ENCODE measurements at regions not wholly inside any gene's neighbourhood (a gene's known extent, or its start where the extent isn't known, plus 50 kb on each side); places are given as distances from the start of the nearest gene placed in this dataset.

- Histone ChIP-seq H3K9me3 (ENCODE audit: control insufficient read depth, low read depth, low read length) (no peaks in the 10 kb centered on the region), H3K27me3 (ENCODE audit: insufficient read depth, low read length) (no peaks in the 10 kb centered on the region), H4K91ac (ENCODE audit: insufficient read length, low read depth, low read length) (no peak overlapping the region), H3K4ac (ENCODE audit: low read depth, low read length) (no peak overlapping the region), H4K5ac (ENCODE audit: insufficient read length, low read depth, low read length) (no peak overlapping the region), H2AFZ (ENCODE audit: low read length) (no peak overlapping the region), H3K18ac (ENCODE audit: insufficient read length, low read depth, low read length) (no peak overlapping the region), H2BK5ac (ENCODE audit: insufficient read length, low read length) (no peak overlapping the region), H4K20me1 (ENCODE audit: control insufficient read depth, insufficient read depth, insufficient read length) (no peaks in the 10 kb centered on the region), H4K8ac (replicated peaks; ENCODE audit: insufficient read length, low read depth, low read length) (no peak overlapping the region), H2BK20ac (ENCODE audit: low read depth, low read length, poor library complexity, severe bottlenecking) (no peak overlapping the region), H3K14ac (ENCODE audit: insufficient read depth, low read length) (no peak overlapping the region), H3K79me2 (ENCODE audit: insufficient read depth, low read length) (no peaks in the 10 kb centered on the region), H2AK5ac (ENCODE audit: insufficient read length, low read length) (no peak overlapping the region), H2BK12ac (ENCODE audit: insufficient read length, low read depth, low read length) (no peak overlapping the region), H3K27ac (ENCODE audit: insufficient read length, low read depth, low read length) (no peak overlapping the region), H3K4me2 (ENCODE audit: insufficient read depth, insufficient read length, low read length) (no peak overlapping the region), H3K23me2 (ENCODE audit: insufficient read length, low read depth, low read length, poor library complexity, severe bottlenecking) (no peaks in the 10 kb centered on the region), H3K9ac (ENCODE audit: extremely low read depth, insufficient read length, low read length) (no peak overlapping the region), H3K56ac (ENCODE audit: insufficient read length, low read depth, low read length) (no peak overlapping the region), H2BK120ac (ENCODE audit: low read depth, low read length, poor library complexity, severe bottlenecking) (no peak overlapping the region), H3K4me1 (ENCODE audit: insufficient read depth, low read length) (no peaks in the 10 kb centered on the region), H2BK15ac (ENCODE audit: low read depth, low read length) (no peak overlapping the region), H3K79me1 (ENCODE audit: insufficient read depth, low read depth, low read length, poor library complexity, severe bottlenecking) (no peaks in the 10 kb centered on the region), H3K23ac (ENCODE audit: insufficient read length, low read depth, low read length) (no peak overlapping the region), H3T11ph (ENCODE audit: low read length) (no peak overlapping the region)
- WGBS (ENCODE audit: extremely low coverage, insufficient read length, low lambda C conversion rate): no CpG with 5 or more reads among the region's 3 CpGs
- H3K4me1 Mint-ChIP-seq: no peaks in the 10 kb centered on the region
- H3K27me3 Mint-ChIP-seq (ENCODE audit: low read depth): no peaks in the 10 kb centered on the region
- H3K36me3 Mint-ChIP-seq (ENCODE audit: insufficient read depth in 1 of 3, low read depth in 3 of 3): no peaks in the 10 kb centered on the region
- H3K4me3 Mint-ChIP-seq: no peak overlapping the region
- H3K27ac Mint-ChIP-seq: no peak overlapping the region
- DNase-seq: no peak
- TF ChIP-seq CTCF (conservative IDR thresholded peaks at IDR 0.05): no peak
- no peaks in the 10 kb centered on the region; a peak in 1 of 5 replicates for H3K9me3 Mint-ChIP-seq
These were observed 242.9 kb downstream of the TECRL start for GRCh38 chr4:64166365-64166764.

All from H9 (cell line).